22Rv1 (cell line): ENCODE measurements at regions not wholly inside any gene's neighbourhood (a gene's known extent, or its start where the extent isn't known, plus 50 kb on each side); places are given as distances from the start of the nearest gene placed in this dataset.

Experiments
- CTCF ChIP-seq: fragments of 450-650 bp; IDR thresholded peaks from 2 replicates; pipeline ENCODE4 v1.5.1; 2017; ENCODE audit warnings: mild to moderate bottlenecking
- ZFX ChIP-seq: fragments of 450-650 bp; IDR thresholded peaks from 2 replicates; pipeline ENCODE4 v1.6.1; 2017; ENCODE audit warnings: antibody characterized with exemption, borderline replicate concordance

- TF ChIP-seq CTCF (no peak), ZFX (no peak)
Observed at GRCh38 chr2:225824748-225825449, 425.4 kb downstream of the NYAP2 start.
